Activated T-helper 1 cell treated with Interleukin-2 at 50 U/mL for 16 hours (primary cell): ENCODE measurements at regions not wholly inside any gene's neighbourhood (a gene's known extent, or its start where the extent isn't known, plus 50 kb on each side); places are given as distances from the start of the nearest gene placed in this dataset.

Experiments used
- DNase-seq: peaks from one replicate; pipeline ENCODE4 v3.0.0-alpha.2; 2020; ENCODE audit warnings: low read depth

GRCh38 chr17:45715787-45716186 is 68.3 kb upstream of the CRHR1 start:
- DNase-seq, result no peak

- no peak for DNase-seq
Measured at GRCh38 chr17:45718791-45719190, 65.3 kb upstream of the CRHR1 start.

GRCh38 chr17:45719335-45720071 is 64.6 kb upstream of the CRHR1 start:
- no peak for DNase-seq

- DNase-seq, result no peak
Measured at GRCh38 chr17:45720386-45720785, 63.7 kb upstream of the CRHR1 start.

GRCh38 chr17:45722161-45722560 is 62.0 kb upstream of the CRHR1 start:
- no peak for DNase-seq

- DNase-seq, result no peak
Measured at GRCh38 chr17:45729294-45729907, 54.7 kb upstream of the CRHR1 start.

GRCh38 chr17:45730192-45730591 is 53.9 kb upstream of the CRHR1 start:
- no peak for DNase-seq

GRCh38 chr17:45731459-45731858 is 52.7 kb upstream of the CRHR1 start:
- DNase-seq, result no peak

- no peak for DNase-seq
Measured at GRCh38 chr17:45732926-45733505, 51.1 kb upstream of the CRHR1 start.

- no peak for DNase-seq
Measured at GRCh38 chr17:45733781-45734180, 50.3 kb upstream of the CRHR1 start.
